ENCODE measurements at regions not wholly inside any gene's neighbourhood (a gene's known extent, or its start where the extent isn't known, plus 50 kb on each side); places are given as distances from the start of the nearest gene placed in this dataset.

DNA sequence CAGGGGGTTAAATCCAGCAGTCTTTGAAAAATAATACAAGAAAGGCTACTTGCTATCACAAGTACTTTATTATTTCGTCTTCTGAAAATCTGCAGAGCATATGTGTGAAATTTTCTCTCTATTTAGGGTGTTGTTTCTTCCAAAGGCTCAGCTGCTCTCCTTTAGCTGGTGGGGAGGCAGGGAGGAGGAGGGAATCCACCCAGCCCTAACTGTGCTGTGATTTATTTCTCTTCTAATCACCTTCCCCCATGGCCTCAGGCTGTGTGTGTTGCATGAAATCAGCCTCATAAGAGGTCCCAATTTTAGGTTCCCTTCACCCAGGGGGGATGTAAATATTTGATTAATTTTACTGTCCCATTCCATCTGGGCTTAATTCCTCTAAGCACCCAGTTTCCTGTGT is 77.6 kb upstream of the PGBD5 start:
- TF ChIP-seq EZH2 (IDR thresholded peaks at IDR 0.05) = no peak
- TF ChIP-seq, protein P1, sequence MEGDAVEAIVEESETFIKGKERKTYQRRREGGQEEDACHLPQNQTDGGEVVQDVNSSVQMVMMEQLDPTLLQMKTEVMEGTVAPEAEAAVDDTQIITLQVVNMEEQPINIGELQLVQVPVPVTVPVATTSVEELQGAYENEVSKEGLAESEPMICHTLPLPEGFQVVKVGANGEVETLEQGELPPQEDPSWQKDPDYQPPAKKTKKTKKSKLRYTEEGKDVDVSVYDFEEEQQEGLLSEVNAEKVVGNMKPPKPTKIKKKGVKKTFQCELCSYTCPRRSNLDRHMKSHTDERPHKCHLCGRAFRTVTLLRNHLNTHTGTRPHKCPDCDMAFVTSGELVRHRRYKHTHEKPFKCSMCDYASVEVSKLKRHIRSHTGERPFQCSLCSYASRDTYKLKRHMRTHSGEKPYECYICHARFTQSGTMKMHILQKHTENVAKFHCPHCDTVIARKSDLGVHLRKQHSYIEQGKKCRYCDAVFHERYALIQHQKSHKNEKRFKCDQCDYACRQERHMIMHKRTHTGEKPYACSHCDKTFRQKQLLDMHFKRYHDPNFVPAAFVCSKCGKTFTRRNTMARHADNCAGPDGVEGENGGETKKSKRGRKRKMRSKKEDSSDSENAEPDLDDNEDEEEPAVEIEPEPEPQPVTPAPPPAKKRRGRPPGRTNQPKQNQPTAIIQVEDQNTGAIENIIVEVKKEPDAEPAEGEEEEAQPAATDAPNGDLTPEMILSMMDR (IDR thresholded peaks at IDR 0.05) = no peak

Measured in neural progenitor cell (in vitro differentiated cells).